SU-DHL-6 (cell line): ENCODE measurements at regions not wholly inside any gene's neighbourhood (a gene's known extent, or its start where the extent isn't known, plus 50 kb on each side); places are given as distances from the start of the nearest gene placed in this dataset.

ENCODE experiments used
- H2AFZ ChIP-seq: fragments of 200-600 bp; sonication (generic); 2 replicates; pipeline ENCODE4 v1.6.1; 2014; ENCODE audit warnings: low read depth, mild to moderate bottlenecking, moderate library complexity, mixed read lengths, antibody characterized with exemption, low read length; ENCODE audit not compliant: severe bottlenecking
- H3F3A ChIP-seq: fragments of 200-600 bp; shearing (Covaris generic); 2 replicates; pipeline ENCODE4 v1.6.0; 2016; ENCODE audit warnings: antibody characterized with exemption, mild to moderate bottlenecking; ENCODE audit not compliant: insufficient read depth
- H3K27ac ChIP-seq: fragments of 200-600 bp; sonication (generic); 2 replicates; pipeline ENCODE4 v1.5.1; 2016; ENCODE audit warnings: low read depth, mild to moderate bottlenecking, low read length, moderate library complexity, mixed read lengths
- H3K27me3 ChIP-seq: fragments of 200-600 bp; sonication (generic), shearing (Covaris generic); 2 replicates; pipeline ENCODE4 v1.6.0; 2014; ENCODE audit warnings: mild to moderate bottlenecking, low read length
- H3K36me3 ChIP-seq: fragments of 200-600 bp; sonication (generic); 2 replicates; pipeline ENCODE4 v1.6.1; 2014; ENCODE audit warnings: mild to moderate bottlenecking, low read length, mixed read lengths
- H3K4me2 ChIP-seq: fragments of 300-600, 200-600 bp; shearing (Covaris generic), sonication (generic); 2 replicates; pipeline ENCODE4 v1.6.0; 2014; ENCODE audit warnings: low read length, low read depth, mild to moderate bottlenecking; ENCODE audit not compliant: poor library complexity, severe bottlenecking
- H3K4me3 ChIP-seq: fragments of 200-600 bp; sonication (generic); 2 replicates; pipeline ENCODE4 v1.5.1; 2014; ENCODE audit warnings: antibody characterized with exemption, low read length, mild to moderate bottlenecking, mixed read lengths; ENCODE audit not compliant: insufficient read depth, poor library complexity, severe bottlenecking
- H3K79me2 ChIP-seq: fragments of 200-600 bp; sonication (generic); 2 replicates; pipeline ENCODE4 v1.6.1; 2014; ENCODE audit warnings: mild to moderate bottlenecking, low read length, moderate library complexity; ENCODE audit not compliant: insufficient read depth
- H3K9ac ChIP-seq: fragments of 200-600 bp; sonication (generic); 2 replicates; pipeline ENCODE4 v1.7.0; 2014; ENCODE audit warnings: mild to moderate bottlenecking, low read length
- H3K9me2 ChIP-seq: fragments of 200-600 bp; sonication (generic); replicated peaks from 2 replicates; pipeline ENCODE4 v1.6.1; 2014; ENCODE audit warnings: low read length; ENCODE audit not compliant: insufficient read depth
- H3K9me3 ChIP-seq: fragments of 200-600 bp; sonication (generic); 2 replicates; pipeline ENCODE4 v1.6.1; 2014; ENCODE audit warnings: low read length, mixed read lengths; ENCODE audit not compliant: insufficient read depth
- H4K20me1 ChIP-seq: fragments of 200-600 bp; sonication (generic); 2 replicates; pipeline ENCODE4 v1.6.1; 2014; ENCODE audit warnings: low read depth, mild to moderate bottlenecking, antibody characterized with exemption, low read length, moderate library complexity, mixed read lengths
- EZH2phosphoT487 ChIP-seq: fragments of 200-600 bp; sonication (generic), shearing (Covaris generic); conservative IDR thresholded peaks from 2 replicates; pipeline ENCODE4 v1.6.1; 2018; ENCODE audit warnings: mild to moderate bottlenecking, antibody characterized with exemption, low read length, moderate library complexity, mixed read lengths
- TF ChIP-seq, protein P1 (sequence below): fragments of 200-600 bp; sonication (generic); IDR thresholded peaks from one replicate; pipeline ENCODE4 v1.5.1; 2017; ENCODE audit warnings: antibody characterized with exemption, mild to moderate bottlenecking, low read length, moderate library complexity; ENCODE audit not compliant: insufficient read depth, poor library complexity, severe bottlenecking

DNA sequence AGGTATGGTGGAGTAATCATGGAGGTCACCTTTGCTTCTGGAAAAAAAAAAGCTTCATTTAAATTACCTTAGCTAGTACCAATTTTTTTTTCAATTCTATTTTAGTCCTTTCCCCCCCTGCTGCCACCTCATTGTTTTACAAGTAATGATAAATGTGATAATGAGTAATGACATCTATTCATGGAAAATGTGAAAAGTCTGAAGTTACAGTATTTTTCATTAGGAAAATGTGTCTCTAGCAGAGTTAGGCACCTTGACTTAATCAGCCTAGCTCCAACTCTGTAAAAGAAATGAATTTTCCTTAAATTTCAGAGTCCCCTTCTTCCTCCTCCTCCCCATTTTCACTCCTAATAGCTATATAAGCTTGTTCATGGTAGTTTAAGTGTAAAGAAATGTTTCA lies 204.9 kb upstream of the USP25 start:
- H3K4me3 ChIP-seq = no peak overlapping the region
- H3K9ac ChIP-seq = no peak overlapping the region
- H3K27me3 ChIP-seq = no peaks in the 10 kb centered on the region
- no peak overlapping the region for H2AFZ ChIP-seq
- no peaks in the 10 kb centered on the region for H4K20me1 ChIP-seq
- H3K9me3 ChIP-seq = no peaks in the 10 kb centered on the region; the same call in 1 of the 2 replicates
- H3K36me3 ChIP-seq = no peaks in the 10 kb centered on the region
- no peaks in the 10 kb centered on the region for H3F3A ChIP-seq
- no peak overlapping the region for H3K4me2 ChIP-seq
- H3K27ac ChIP-seq = no peak overlapping the region
- no peaks in the 10 kb centered on the region for H3K79me2 ChIP-seq
- no peaks in the 10 kb centered on the region for H3K9me2 ChIP-seq
- no peak for TF ChIP-seq EZH2phosphoT487

GRCh38 chr21:15526798-15527197 lies 203.0 kb upstream of the USP25 start:
- Histone ChIP-seq H4K20me1 (no peaks in the 10 kb centered on the region), H3K36me3 (no peaks in the 10 kb centered on the region), H3K27ac (no peak overlapping the region), H3K9me2 (no peaks in the 10 kb centered on the region), H2AFZ (no peak overlapping the region), H3K9ac (no peak overlapping the region), H3K4me2 (no peak overlapping the region), H3K9me3 (no peaks in the 10 kb centered on the region), H3K79me2 (no peaks in the 10 kb centered on the region), H3F3A (no peaks in the 10 kb centered on the region), H3K4me3 (no peak overlapping the region), H3K27me3 (no peaks in the 10 kb centered on the region)
- TF ChIP-seq, protein P1, sequence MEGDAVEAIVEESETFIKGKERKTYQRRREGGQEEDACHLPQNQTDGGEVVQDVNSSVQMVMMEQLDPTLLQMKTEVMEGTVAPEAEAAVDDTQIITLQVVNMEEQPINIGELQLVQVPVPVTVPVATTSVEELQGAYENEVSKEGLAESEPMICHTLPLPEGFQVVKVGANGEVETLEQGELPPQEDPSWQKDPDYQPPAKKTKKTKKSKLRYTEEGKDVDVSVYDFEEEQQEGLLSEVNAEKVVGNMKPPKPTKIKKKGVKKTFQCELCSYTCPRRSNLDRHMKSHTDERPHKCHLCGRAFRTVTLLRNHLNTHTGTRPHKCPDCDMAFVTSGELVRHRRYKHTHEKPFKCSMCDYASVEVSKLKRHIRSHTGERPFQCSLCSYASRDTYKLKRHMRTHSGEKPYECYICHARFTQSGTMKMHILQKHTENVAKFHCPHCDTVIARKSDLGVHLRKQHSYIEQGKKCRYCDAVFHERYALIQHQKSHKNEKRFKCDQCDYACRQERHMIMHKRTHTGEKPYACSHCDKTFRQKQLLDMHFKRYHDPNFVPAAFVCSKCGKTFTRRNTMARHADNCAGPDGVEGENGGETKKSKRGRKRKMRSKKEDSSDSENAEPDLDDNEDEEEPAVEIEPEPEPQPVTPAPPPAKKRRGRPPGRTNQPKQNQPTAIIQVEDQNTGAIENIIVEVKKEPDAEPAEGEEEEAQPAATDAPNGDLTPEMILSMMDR = no peak
- TF ChIP-seq EZH2phosphoT487 = no peak

GRCh38 chr21:15528346-15528745 lies 201.4 kb upstream of the USP25 start:
- Histone ChIP-seq H3K9me2 (no peaks in the 10 kb centered on the region), H3K9ac (no peak overlapping the region), H4K20me1 (no peaks in the 10 kb centered on the region), H3K27me3 (no peaks in the 10 kb centered on the region), H3F3A (no peaks in the 10 kb centered on the region), H3K79me2 (no peaks in the 10 kb centered on the region), H3K36me3 (no peaks in the 10 kb centered on the region), H3K27ac (no peak overlapping the region), H2AFZ (no peak overlapping the region), H3K4me3 (no peak overlapping the region), H3K4me2 (no peak overlapping the region), H3K9me3 (no peaks in the 10 kb centered on the region)
- no peak for TF ChIP-seq EZH2phosphoT487
- TF ChIP-seq, protein P1 = no peak

DNA sequence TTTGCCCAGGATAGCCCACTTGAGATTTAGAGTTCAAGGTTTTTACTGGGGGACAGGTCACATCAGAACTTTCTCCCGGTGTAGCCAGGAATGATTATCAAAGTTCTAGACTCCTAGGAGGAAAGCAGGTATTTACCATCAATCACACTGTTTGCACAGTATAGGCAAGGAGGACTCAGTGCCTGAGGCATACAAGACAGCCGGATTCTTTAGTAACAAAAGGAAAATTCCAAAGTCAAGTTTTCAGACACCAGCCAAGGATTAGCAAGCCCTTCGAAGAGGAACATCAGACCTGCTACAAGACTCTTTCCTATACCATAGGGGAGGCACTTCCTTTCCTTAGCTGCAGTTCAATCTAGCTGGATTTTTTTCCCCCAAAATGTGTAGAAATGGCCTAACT lies 197.8 kb upstream of the USP25 start:
- Histone ChIP-seq H3K4me3 (no peak overlapping the region), H2AFZ (no peak overlapping the region), H3K36me3 (no peaks in the 10 kb centered on the region), H3K79me2 (no peaks in the 10 kb centered on the region), H4K20me1 (no peaks in the 10 kb centered on the region), H3K9me3 (no peaks in the 10 kb centered on the region), H3K9me2 (no peaks in the 10 kb centered on the region), H3K9ac (no peak overlapping the region), H3K4me2 (no peak overlapping the region), H3K27ac (no peak overlapping the region), H3F3A (no peaks in the 10 kb centered on the region), H3K27me3 (no peaks in the 10 kb centered on the region)
- TF ChIP-seq EZH2phosphoT487 = no peak
- TF ChIP-seq, protein P1 = no peak
